CD4-positive, CD25-positive, alpha-beta regulatory T cell (primary cell): ENCODE measurements at regions not wholly inside any gene's neighbourhood (a gene's known extent, or its start where the extent isn't known, plus 50 kb on each side); places are given as distances from the start of the nearest gene placed in this dataset.

Source experiments
- ATAC-seq, 2 donors: fragments of 150-1000 bp; cut with Tn5 transposase; one replicate each; pipeline ENCODE4 v1.10.0; 2021; ENCODE audit warnings: low read depth in 2 of 2, moderate number of reproducible peaks in 2 of 2, moderate library complexity in 1 of 2
- DNase-seq, 3 donors: peaks; one replicate each; pipeline versions ENCODE4 v3.0.0 to v3.0.0-alpha.2; 2012 to 2022; ENCODE audit warnings: mixed read lengths in 1 of 3
- H3K27ac ChIP-seq: one replicate; pipeline ENCODE4 v1.7.0; 2013; ENCODE audit warnings: mild to moderate bottlenecking, low read length; ENCODE audit not compliant: insufficient read depth, poor library complexity, severe bottlenecking
- H3K27me3 ChIP-seq: one replicate; pipeline ENCODE4 v1.7.0; 2013; ENCODE audit warnings: low read length; ENCODE audit not compliant: control insufficient read depth, insufficient read depth
- H3K36me3 ChIP-seq: one replicate; pipeline ENCODE4 v1.7.0; 2013; ENCODE audit warnings: mild to moderate bottlenecking, low read length, moderate library complexity; ENCODE audit not compliant: control insufficient read depth, insufficient read depth
- H3K4me1 ChIP-seq: 2 replicates; pipeline ENCODE4 v1.7.0; 2013; ENCODE audit warnings: mild to moderate bottlenecking, low read length; ENCODE audit not compliant: insufficient read depth, control insufficient read depth, poor library complexity, severe bottlenecking
- H3K4me3 ChIP-seq: one replicate; pipeline ENCODE4 v1.7.0; 2013; ENCODE audit warnings: low read depth, mild to moderate bottlenecking, low read length, moderate library complexity
- H3K9me3 ChIP-seq, 2 experiments: 1 replicate in 1 of 2; 2 replicates in 1 of 2; pipeline ENCODE4 v1.7.0; 2013; ENCODE audit warnings: low read length in 2 of 2, mild to moderate bottlenecking in 1 of 2, moderate library complexity in 1 of 2; ENCODE audit not compliant: control insufficient read depth in 2 of 2
- H3K27ac Mint-ChIP-seq, 3 donors: one replicate each; pipeline ENCODE4 v1.8.0; 2020 to 2022; ENCODE audit warnings: mild to moderate bottlenecking in 3 of 3, mixed read lengths in 3 of 3, moderate library complexity in 2 of 3
- H3K27me3 Mint-ChIP-seq: one replicate; pipeline ENCODE4 v1.8.0; 2022; ENCODE audit warnings: mild to moderate bottlenecking, mixed read lengths
- H3K36me3 Mint-ChIP-seq: one replicate; pipeline ENCODE4 v1.8.0; 2020; ENCODE audit warnings: mixed read lengths
- H3K4me1 Mint-ChIP-seq, 4 donors: one replicate each; pipeline ENCODE4 v1.8.0; 2020 to 2022; ENCODE audit warnings: mixed read lengths in 4 of 4, mild to moderate bottlenecking in 1 of 4
- H3K4me3 Mint-ChIP-seq, 4 donors: one replicate each; pipeline ENCODE4 v1.8.0; 2020 to 2022; ENCODE audit warnings: mild to moderate bottlenecking in 4 of 4, mixed read lengths in 4 of 4, moderate library complexity in 3 of 4
- H3K9me3 Mint-ChIP-seq, 7 donors: one replicate each; pipeline ENCODE4 v1.8.0; 2020 to 2022; ENCODE audit warnings: mixed read lengths in 7 of 7, mild to moderate bottlenecking in 3 of 7, moderate library complexity in 2 of 7

- Mint-ChIP-seq H3K9me3 (peaks cover 0 to 1% (median 0%) of the 10 kb centered on the region in 7 donors), H3K27me3 (peaks cover 11% of the 10 kb centered on the region), H3K4me3 (peak overlapping the region in 1 of 4 donors; percentile 73), H3K4me1 (peaks cover 0 to 16% (median under 1%) of the 10 kb centered on the region in 4 donors), H3K27ac (no peak overlapping the region), H3K36me3 (no peaks in the 10 kb centered on the region)
- Histone ChIP-seq H3K36me3 (no peaks in the 10 kb centered on the region), H3K4me1 (peaks cover 12% of the 10 kb centered on the region), H3K9me3 (peaks cover 0 to 4% of the 10 kb centered on the region in 2 experiments), H3K4me3 (no peak overlapping the region), H3K27me3 (no peaks in the 10 kb centered on the region), H3K27ac (no peak overlapping the region)
- ATAC-seq (no peak), DNase-seq (no peak)
Observed at GRCh38 chr15:77545058-77545457, 87.7 kb downstream of the LINGO1 start.

- H3K27ac Mint-ChIP-seq, result no peak overlapping the region
- H3K4me3 ChIP-seq, result no peak overlapping the region
- no peak overlapping the region for H3K27ac ChIP-seq
- H3K27me3 ChIP-seq, result no peaks in the 10 kb centered on the region
- H3K9me3 Mint-ChIP-seq, result peaks cover 0 to 1% (median 0%) of the 10 kb centered on the region in 7 donors
- peaks cover 11% of the 10 kb centered on the region for H3K27me3 Mint-ChIP-seq
- DNase-seq, result no peak
- peaks cover 0 to 16% (median under 1%) of the 10 kb centered on the region in 4 donors for H3K4me1 Mint-ChIP-seq
- H3K4me1 ChIP-seq, result peaks cover 12% of the 10 kb centered on the region
- H3K9me3 ChIP-seq, result peaks cover 0 to 4% of the 10 kb centered on the region in 2 experiments
- no peaks in the 10 kb centered on the region for H3K36me3 ChIP-seq
- no peak for ATAC-seq
- H3K36me3 Mint-ChIP-seq, result no peaks in the 10 kb centered on the region
- peak overlapping the region in 1 of 4 donors; percentile 73 for H3K4me3 Mint-ChIP-seq
Observed at GRCh38 chr15:77544162-77544561, 88.5 kb downstream of the LINGO1 start.

DNA sequence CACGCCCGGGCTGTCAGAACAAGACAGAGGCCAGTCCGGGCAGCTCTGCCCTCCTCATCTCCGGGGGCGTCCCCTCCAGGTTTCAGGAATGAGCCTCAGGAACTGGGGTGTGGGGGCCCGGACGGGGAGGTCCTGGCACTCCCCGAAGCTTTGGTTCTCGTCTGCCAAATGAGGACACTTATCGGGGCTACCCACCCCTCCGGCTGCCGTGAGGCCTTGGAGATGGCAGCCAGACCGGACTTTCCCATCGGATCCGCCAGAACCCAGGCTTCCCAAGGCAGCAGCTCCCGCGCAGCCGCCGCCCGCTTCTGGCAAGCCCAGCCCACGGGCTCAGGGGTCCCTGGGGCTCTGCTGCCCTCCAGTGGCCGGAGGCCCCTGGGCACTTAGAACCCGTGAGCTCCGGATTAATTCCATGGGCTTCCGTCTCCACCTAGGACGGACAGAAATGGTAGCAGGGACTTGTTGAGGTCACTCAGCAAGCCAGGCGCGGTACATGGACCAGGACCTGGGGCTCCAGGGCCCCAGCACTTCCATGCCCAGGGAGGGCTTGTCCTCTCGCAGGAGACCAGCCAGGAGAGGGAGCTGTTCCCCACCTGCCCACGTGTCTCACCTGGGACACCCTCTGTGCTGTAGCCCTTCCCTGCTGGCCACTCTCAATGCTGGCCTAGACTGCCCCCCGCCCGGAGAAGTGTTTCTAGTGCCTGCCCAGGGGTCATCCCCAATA, 89.4 kb downstream of the LINGO1 start:
- Mint-ChIP-seq H3K4me3 (peak overlapping the region; percentile 60 to 83 (median 77)), H3K4me1 (peaks cover 0 to 16% (median 0%) of the 10 kb centered on the region in 4 donors), H3K36me3 (no peaks in the 10 kb centered on the region), H3K27me3 (peaks cover 11% of the 10 kb centered on the region), H3K27ac (peak overlapping the region in 2 of 3 donors; percentile 64 to 78), H3K9me3 (peaks cover 0 to 1% (median 0%) of the 10 kb centered on the region in 7 donors)
- peaks cover 12% of the 10 kb centered on the region for H3K4me1 ChIP-seq
- no peaks in the 10 kb centered on the region for H3K36me3 ChIP-seq
- H3K27me3 ChIP-seq, result no peaks in the 10 kb centered on the region
- ATAC-seq (peak; percentile 83 to 84), DNase-seq (peak; percentile 40 to 74 (median 65))
- peaks cover 0 to 4% of the 10 kb centered on the region in 2 experiments for H3K9me3 ChIP-seq
- no peak overlapping the region for H3K27ac ChIP-seq
- H3K4me3 ChIP-seq, result peak overlapping the region; percentile 44

GRCh38 chr15:77542491-77543001, 90.2 kb downstream of the LINGO1 start:
- Histone ChIP-seq H3K27me3 (no peaks in the 10 kb centered on the region), H3K27ac (no peak overlapping the region), H3K4me1 (peaks cover 12% of the 10 kb centered on the region), H3K9me3 (peaks cover 0 to 4% of the 10 kb centered on the region in 2 experiments), H3K36me3 (no peaks in the 10 kb centered on the region), H3K4me3 (peak overlapping the region; percentile 44)
- Mint-ChIP-seq H3K4me3 (peak overlapping the region; percentile 60 to 79 (median 68)), H3K4me1 (peaks cover 0 to 16% (median 0%) of the 10 kb centered on the region in 4 donors), H3K27ac (peak overlapping the region; percentile 15 to 64 (median 41)), H3K36me3 (no peaks in the 10 kb centered on the region), H3K27me3 (peaks cover 11% of the 10 kb centered on the region), H3K9me3 (peaks cover 0 to 1% (median 0%) of the 10 kb centered on the region in 7 donors)
- no peak for DNase-seq
- no peak for ATAC-seq

- H3K36me3 ChIP-seq, result no peaks in the 10 kb centered on the region
- Mint-ChIP-seq H3K9me3 (peaks cover 0 to 1% (median 0%) of the 10 kb centered on the region in 7 donors), H3K4me1 (peaks cover 0 to 16% (median 0%) of the 10 kb centered on the region in 4 donors), H3K36me3 (no peaks in the 10 kb centered on the region), H3K27me3 (peaks cover 11% of the 10 kb centered on the region), H3K27ac (no peak overlapping the region), H3K4me3 (peak overlapping the region in 2 of 4 donors; percentile 50 to 60)
- no peak overlapping the region for H3K4me3 ChIP-seq
- DNase-seq (no peak), ATAC-seq (no peak)
- H3K27me3 ChIP-seq, result no peaks in the 10 kb centered on the region
- H3K9me3 ChIP-seq, result no peaks in the 10 kb centered on the region
- H3K4me1 ChIP-seq, result peaks cover 12% of the 10 kb centered on the region
- no peak overlapping the region for H3K27ac ChIP-seq
Observed at GRCh38 chr15:77541421-77542181, 91.1 kb downstream of the LINGO1 start.

GRCh38 chr15:77540312-77541060, 92.2 kb downstream of the LINGO1 start:
- Histone ChIP-seq H3K36me3 (no peaks in the 10 kb centered on the region), H3K4me1 (peaks cover 12% of the 10 kb centered on the region), H3K27me3 (no peaks in the 10 kb centered on the region), H3K4me3 (no peak overlapping the region), H3K9me3 (no peaks in the 10 kb centered on the region), H3K27ac (no peak overlapping the region)
- peaks cover 0 to 16% (median 0%) of the 10 kb centered on the region in 4 donors for H3K4me1 Mint-ChIP-seq
- peak overlapping the region in 1 of 3 donors; percentile 43 for H3K27ac Mint-ChIP-seq
- H3K9me3 Mint-ChIP-seq, result peaks cover 0 to 1% (median 0%) of the 10 kb centered on the region in 7 donors
- ATAC-seq, result no peak
- H3K4me3 Mint-ChIP-seq, result peak overlapping the region in 1 of 4 donors; percentile 36
- no peaks in the 10 kb centered on the region for H3K36me3 Mint-ChIP-seq
- no peak for DNase-seq
- H3K27me3 Mint-ChIP-seq, result peaks cover 12% of the 10 kb centered on the region

- H3K36me3 Mint-ChIP-seq, result no peaks in the 10 kb centered on the region
- no peaks in the 10 kb centered on the region for H3K9me3 ChIP-seq
- H3K4me3 Mint-ChIP-seq, result peak overlapping the region in 1 of 4 donors; percentile 7
- DNase-seq, result no peak
- no peak overlapping the region for H3K27ac ChIP-seq
- H3K27me3 ChIP-seq, result no peaks in the 10 kb centered on the region
- H3K4me1 ChIP-seq, result peaks cover 12% of the 10 kb centered on the region
- H3K4me3 ChIP-seq, result no peak overlapping the region
- peaks cover 0 to 13% (median 0%) of the 10 kb centered on the region in 4 donors for H3K4me1 Mint-ChIP-seq
- ATAC-seq, result no peak
- H3K27ac Mint-ChIP-seq, result no peak overlapping the region
- H3K36me3 ChIP-seq, result no peaks in the 10 kb centered on the region
- H3K27me3 Mint-ChIP-seq, result peaks cover 10% of the 10 kb centered on the region
- peaks cover 0 to 1% (median 0%) of the 10 kb centered on the region in 7 donors for H3K9me3 Mint-ChIP-seq
Observed at GRCh38 chr15:77538793-77539497, 93.8 kb downstream of the LINGO1 start.
